GM12872 (cell line): ENCODE measurements at regions not wholly inside any gene's neighbourhood (a gene's known extent, or its start where the extent isn't known, plus 50 kb on each side); places are given as distances from the start of the nearest gene placed in this dataset.

Experiments
- TF ChIP-seq, protein P1 (sequence below): IDR thresholded peaks from 3 replicates; pipeline ENCODE4 v1.5.1; 2011; ENCODE audit warnings: low read depth, mild to moderate bottlenecking, low read length, moderate library complexity; ENCODE audit not compliant: insufficient read depth

GRCh38 chr4:147085781-147086180, 140.1 kb upstream of the TTC29 start:
- TF ChIP-seq, protein P1, sequence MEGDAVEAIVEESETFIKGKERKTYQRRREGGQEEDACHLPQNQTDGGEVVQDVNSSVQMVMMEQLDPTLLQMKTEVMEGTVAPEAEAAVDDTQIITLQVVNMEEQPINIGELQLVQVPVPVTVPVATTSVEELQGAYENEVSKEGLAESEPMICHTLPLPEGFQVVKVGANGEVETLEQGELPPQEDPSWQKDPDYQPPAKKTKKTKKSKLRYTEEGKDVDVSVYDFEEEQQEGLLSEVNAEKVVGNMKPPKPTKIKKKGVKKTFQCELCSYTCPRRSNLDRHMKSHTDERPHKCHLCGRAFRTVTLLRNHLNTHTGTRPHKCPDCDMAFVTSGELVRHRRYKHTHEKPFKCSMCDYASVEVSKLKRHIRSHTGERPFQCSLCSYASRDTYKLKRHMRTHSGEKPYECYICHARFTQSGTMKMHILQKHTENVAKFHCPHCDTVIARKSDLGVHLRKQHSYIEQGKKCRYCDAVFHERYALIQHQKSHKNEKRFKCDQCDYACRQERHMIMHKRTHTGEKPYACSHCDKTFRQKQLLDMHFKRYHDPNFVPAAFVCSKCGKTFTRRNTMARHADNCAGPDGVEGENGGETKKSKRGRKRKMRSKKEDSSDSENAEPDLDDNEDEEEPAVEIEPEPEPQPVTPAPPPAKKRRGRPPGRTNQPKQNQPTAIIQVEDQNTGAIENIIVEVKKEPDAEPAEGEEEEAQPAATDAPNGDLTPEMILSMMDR, result no peak

DNA sequence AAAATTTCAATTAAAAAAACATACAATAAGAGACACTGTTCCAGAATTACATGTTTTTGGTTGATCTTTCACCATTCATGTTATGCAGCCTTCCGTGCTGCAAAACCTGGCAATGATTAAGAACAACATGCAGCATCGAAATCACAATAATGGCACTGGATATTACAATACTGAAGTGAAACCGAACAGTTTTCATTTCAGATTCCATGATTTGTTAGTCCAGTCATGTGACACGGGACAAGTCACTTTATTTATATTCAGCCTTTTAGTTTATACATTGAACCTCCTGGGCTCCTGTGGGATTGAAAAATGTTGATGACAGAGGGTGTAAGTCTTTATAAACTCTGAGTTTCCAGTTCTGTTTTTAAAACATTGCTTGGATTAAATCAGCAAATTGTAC, 142.5 kb upstream of the TTC29 start:
- TF ChIP-seq, protein P1, result no peak

DNA sequence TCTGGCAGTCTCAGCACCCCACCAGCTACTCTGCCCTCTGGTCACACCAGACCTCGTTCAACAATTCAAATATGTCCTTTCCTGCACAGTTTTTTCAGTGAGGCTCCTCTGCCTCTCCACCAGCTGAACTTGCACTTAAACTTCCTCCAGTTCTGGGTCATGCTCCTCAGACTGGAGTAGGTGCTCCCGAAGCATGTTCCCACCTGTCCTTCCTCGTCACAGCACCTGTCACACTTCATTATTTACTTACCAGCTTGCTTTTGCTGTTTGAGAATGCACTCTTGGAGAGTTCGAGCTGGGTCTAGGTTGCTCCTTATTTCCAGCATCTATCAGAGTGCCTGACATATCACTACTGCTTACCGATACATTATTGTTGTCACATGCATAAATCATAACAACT, 144.8 kb upstream of the TTC29 start:
- TF ChIP-seq, protein P1, result no peak

- TF ChIP-seq, protein P1, result no peak
Observed at GRCh38 chr4:147093206-147093605, 147.5 kb upstream of the TTC29 start.

DNA sequence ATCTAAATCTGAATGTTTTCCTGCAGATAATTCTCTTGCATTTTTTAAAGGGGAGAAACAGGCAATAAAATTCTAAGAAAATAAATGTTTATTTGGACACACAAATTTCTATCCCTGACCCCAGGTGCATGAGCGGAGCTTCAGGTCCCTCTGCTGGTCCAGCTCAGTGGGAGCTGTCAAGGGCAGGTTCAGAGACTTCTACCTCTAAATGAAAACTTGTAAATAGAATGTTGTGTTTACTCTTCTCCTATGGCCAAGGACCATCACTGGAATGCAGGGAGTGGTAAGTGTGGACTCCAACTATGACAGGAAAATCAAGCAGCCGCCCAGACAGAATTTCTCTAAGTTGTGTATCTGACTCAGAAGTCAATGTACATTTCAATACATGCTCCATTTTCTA, 148.6 kb upstream of the TTC29 start:
- TF ChIP-seq, protein P1, result no peak

DNA sequence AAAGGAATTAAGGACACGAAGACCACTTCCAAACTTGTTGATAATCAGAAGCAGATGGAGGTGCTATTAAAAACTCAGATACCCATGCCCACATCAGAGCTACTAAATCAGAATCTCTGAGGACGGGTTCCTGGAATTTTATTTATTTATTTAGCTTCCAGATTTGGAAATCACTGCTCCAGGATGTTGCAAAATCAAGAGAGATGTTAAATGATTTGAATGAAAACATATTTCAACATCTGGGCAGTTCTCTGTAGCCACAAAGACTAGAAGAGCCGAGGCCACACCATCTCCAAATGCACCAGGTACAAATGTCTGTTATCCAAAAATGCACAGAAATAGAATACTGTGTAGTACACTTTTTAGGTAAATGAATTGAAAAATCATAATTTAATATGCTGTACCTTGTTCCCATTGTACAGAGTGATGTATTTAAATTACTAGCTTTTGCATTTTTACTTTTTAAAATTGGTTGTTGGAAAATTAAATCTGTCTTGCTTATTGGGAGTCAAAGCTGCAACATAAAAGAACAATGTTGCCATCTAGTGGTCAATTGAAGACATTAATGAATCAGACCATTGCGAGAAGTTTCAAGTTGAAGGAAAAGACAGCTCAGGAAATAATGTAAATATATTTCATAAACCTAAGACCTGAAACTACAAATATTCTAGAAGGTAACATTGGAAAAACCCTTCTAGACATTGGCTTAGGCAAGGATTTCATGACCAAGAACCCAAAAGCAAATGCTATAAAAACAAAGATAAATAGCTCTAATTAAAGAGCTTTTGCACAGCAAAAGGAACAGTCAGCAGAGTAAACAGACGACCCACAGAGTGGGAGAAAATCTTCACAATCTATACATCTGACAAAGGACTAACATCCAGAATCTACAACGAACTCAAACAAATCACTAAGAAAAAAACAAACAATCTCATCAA, 151.3 kb upstream of the TTC29 start:
- TF ChIP-seq, protein P1, result peak; percentile 42; the same call in 1 of the 3 replicates

DNA sequence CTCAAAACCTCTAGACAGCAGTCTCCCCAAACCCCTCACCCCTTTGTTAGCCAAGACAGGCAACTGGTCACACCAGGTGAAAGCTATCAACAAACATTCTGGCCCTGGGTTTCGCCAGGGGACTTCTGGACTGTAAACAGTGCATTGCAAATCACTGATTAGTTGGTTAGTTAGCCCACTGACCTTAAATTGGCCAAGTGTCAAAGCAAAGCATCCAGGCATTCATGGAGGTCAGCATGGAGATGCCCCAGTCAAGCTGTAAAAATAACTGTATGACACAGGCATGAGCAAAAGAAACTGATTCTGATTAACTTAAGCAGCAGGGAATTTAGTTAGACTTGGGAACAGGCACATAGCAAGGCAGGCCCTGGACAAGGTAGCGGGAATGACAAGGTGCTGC, 156.0 kb upstream of the TTC29 start:
- TF ChIP-seq, protein P1, result no peak
